Esophagus muscularis mucosa (tissue), 3 donors: ENCODE measurements at regions not wholly inside any gene's neighbourhood (a gene's known extent, or its start where the extent isn't known, plus 50 kb on each side); places are given as distances from the start of the nearest gene placed in this dataset.

Experiments used
- POLR2A ChIP-seq: fragments of 450-650 bp; IDR thresholded peaks from one replicate; pipeline ENCODE4 v1.6.1; 2017; ENCODE audit warnings: antibody characterized with exemption, moderate library complexity, mild to moderate bottlenecking, low read depth
- POLR2AphosphoS5 ChIP-seq, 2 donors: sonication (generic); formaldehyde crosslinking; IDR thresholded peaks; one replicate each; pipeline ENCODE4 v1.6.1; 2017; ENCODE audit warnings: antibody characterized with exemption in 2 of 2
- TF ChIP-seq, protein P1 (sequence below), 3 experiments: fragments of 200-600 bp in 2 of 3; fragments of 450-650 bp in 1 of 3; sonication (generic) in 2 of 3; IDR thresholded peaks; one replicate each; pipeline ENCODE4 v1.5.1; 2017 to 2019; ENCODE audit warnings: antibody characterized with exemption in 3 of 3, mild to moderate bottlenecking in 2 of 3, moderate library complexity in 1 of 3

DNA sequence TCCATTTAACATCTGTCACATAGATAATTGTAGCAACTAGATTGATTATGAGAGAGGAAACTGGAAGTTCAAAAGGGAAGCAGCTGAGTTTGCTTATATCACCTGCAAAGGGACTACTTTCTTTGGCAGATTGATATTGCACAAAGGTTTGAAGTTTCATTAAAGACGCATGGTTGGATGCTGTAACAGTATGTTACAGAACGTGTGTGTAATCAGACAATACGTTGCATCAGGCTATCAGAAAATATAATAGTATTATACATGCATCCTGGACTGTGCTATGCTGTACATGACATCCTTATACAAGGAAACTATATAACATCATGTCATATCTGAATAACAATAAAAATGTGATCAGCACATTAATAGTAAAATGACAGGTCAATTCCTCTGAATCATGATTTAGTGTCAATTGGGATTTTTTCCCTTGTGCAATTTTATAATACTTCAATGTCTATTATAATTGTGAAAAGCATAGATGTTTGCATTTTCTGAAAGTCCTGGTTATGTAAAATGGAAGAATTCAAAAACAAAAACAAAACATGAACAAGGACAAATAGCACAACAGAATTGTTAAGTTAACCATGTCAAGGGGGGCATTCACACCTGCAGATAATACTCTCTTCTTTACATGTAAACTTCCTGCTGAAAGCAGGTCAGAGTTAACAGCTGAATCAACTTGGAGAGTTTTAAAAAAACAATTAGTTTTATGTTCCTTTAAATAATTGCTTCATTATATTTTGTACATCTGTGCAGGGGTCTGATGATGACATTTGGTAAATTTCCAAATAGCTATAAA, 283.2 kb upstream of the KCNH8 start:
- TF ChIP-seq, protein P1, sequence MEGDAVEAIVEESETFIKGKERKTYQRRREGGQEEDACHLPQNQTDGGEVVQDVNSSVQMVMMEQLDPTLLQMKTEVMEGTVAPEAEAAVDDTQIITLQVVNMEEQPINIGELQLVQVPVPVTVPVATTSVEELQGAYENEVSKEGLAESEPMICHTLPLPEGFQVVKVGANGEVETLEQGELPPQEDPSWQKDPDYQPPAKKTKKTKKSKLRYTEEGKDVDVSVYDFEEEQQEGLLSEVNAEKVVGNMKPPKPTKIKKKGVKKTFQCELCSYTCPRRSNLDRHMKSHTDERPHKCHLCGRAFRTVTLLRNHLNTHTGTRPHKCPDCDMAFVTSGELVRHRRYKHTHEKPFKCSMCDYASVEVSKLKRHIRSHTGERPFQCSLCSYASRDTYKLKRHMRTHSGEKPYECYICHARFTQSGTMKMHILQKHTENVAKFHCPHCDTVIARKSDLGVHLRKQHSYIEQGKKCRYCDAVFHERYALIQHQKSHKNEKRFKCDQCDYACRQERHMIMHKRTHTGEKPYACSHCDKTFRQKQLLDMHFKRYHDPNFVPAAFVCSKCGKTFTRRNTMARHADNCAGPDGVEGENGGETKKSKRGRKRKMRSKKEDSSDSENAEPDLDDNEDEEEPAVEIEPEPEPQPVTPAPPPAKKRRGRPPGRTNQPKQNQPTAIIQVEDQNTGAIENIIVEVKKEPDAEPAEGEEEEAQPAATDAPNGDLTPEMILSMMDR (IDR thresholded peaks at IDR 0.05), result no peak
- TF ChIP-seq POLR2A (no peak), POLR2AphosphoS5 (IDR thresholded peaks at IDR 0.05) (no peak)
